Pulmonary artery endothelial cell (primary cell): ENCODE measurements at regions not wholly inside any gene's neighbourhood (a gene's known extent, or its start where the extent isn't known, plus 50 kb on each side); places are given as distances from the start of the nearest gene placed in this dataset.
A peak's percentile ranks its signal among the peaks of the same experiment; 100 is the strongest.
"Not testable (repeated sequence)": the region's sequence is repeated elsewhere in the genome, so short reads cannot be mapped to it uniquely, and the experiment has no call there.

ENCODE experiments used
- DNase-seq: peaks from one replicate; pipeline ENCODE4 v3.0.0-alpha.2; 2011; ENCODE audit warnings: low read depth, low spot score

DNA sequence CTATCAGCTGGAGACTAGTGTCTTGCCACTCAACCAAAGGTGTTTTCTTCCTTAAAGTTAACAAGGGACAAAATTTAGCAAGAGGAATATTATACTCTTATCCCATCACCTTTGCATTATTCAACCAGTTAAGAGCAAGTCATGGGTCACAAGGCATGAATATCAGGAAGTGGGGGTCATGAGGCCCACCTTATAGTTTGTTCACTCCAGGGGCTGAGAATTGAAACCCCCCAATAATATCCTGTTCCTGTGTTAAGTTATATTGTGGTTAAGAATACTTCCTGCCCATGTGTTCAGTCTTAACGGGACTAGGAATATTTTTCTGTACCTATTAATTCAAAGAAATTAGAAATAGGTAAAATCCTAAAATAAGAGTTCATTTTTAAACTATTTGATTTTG, 239.7 kb downstream of the S1PR1 start:
- no peak for DNase-seq

GRCh38 chr1:101479945-101480344, 243.1 kb downstream of the S1PR1 start:
- no peak for DNase-seq

DNA sequence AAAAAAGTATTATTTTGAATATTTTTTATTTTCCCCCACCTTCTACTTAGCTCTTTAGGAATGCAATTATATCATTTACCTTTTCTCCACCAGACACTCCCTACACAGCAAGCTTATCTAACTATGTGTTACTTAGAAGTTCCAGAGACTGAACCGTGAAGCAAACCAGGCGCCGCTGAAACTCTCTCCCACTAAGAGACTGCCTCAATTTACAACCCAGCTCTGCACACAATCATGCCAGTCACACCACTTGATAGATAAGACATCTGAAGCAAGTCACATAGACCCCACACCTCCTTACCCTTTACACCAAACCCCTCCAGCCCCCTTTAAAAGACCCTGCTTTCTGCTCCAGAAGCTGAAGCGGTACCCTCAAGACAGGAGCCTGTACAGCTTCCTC, 245.5 kb downstream of the S1PR1 start:
- DNase-seq, result no peak

DNA sequence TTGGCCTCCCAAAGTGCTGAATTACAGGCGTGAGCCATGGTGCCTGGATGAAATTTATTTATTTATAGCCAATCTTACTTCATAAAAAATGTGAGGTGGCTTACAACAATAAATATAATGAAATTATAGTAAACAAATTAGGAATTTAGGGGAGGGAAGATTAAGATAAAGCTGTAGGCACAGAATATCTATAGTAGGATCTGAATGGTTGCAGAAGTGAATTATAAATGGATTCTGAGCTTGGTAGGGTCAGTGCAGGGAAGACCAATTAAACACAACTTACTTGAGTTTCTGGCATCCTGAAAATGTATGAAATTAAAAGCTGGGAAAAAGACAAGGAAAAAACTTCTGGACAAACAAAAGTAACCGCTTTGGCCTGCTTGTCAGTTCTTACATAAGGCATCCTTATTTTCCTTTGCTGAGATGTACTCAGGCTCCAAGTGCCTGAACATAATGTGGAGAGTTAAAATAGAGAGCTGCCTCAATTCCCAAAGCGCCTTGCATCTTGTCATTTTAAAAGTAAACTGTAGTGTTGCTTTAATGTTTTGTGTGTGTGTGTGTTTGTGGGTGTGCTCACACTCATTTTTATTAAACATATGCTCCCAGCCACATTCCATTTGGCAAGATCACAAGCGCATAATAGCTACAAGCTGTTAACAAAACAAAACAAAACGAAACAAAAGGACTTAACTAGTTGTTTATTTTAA, 247.3 kb downstream of the S1PR1 start:
- no peak for DNase-seq

DNA sequence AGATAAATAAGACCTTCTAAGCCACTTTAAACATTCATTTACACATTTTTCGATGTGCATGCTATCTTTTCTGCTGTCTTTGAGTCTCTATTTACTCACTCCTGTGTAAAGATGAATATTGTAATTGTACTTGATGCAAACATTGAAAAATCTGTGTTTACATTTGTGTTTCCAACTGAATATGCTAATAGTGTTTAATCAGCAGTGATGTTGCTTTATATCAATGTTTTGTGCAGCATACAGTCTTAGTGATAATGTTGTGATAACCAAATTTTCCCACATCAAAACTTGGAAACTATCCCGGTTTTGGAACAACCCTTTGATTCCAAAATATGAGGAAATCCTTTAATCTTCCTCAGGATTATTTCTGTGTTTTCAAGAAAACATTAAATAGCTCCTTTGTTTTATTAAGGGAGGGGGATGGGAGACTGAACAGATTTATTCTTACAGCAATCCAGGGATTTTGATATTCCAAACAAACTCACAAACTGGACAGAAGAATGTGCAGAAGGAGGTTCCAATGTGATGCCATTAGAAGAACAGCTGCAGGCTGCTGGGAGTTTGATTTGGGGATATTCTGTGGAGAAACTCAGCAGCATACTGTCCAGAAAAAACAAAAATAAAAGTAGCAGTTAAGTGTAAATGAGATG, 248.0 kb downstream of the S1PR1 start:
- no peak for DNase-seq

- DNase-seq, result no peak
These were observed 248.9 kb downstream of the S1PR1 start for GRCh38 chr1:101485712-101486111.

- DNase-seq, result not testable (repeated sequence)
These were observed 255.3 kb downstream of the S1PR1 start for GRCh38 chr1:101492144-101492543.

- DNase-seq, result not testable (repeated sequence)
These were observed 257.1 kb downstream of the S1PR1 start for GRCh38 chr1:101493920-101494319.

DNA sequence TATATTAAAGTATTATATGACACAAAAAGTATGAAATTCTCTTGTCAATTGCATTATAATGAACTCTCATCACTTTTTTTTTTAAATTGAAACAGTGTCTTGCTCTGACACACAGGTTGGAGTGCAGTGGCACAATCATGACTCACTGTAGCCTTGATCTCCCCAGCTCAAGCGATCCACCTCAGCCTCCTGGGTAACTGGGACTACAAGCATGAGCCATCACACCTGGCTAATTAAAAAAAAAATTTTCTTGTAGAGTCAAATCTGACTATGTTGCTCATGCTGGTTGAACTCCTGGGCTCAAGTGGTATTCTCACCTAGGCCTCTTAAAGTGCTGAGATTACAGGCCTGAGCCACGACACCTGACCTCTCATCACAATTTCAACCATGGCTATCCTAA, 259.3 kb downstream of the S1PR1 start:
- no peak for DNase-seq

GRCh38 chr1:101497881-101498559, 261.2 kb downstream of the S1PR1 start:
- DNase-seq, result no peak

DNA sequence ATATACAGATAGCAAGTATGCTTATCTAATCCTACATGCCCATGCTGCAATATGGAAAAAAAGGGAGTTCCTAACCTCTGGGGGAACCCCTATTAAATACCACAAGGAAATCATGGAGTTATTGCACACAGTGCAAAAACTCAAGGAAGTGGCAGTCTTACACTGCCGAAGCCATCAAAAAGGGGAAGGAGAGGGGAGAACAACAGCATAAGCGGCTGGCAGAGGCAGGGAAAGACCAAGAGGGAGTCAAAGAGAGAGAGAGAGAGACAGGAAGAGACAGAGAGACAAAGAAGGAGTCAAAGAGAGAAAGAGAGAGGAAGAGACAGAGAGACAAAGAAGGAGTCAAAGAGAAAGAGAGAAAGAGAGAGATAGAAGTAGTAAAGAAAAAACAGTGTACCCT, 267.3 kb downstream of the S1PR1 start:
- DNase-seq, result not testable (repeated sequence)

- not testable (repeated sequence) for DNase-seq
These were observed 268.4 kb downstream of the S1PR1 start for GRCh38 chr1:101505240-101505639.

GRCh38 chr1:101506541-101507164, 269.8 kb downstream of the S1PR1 start:
- no peak for DNase-seq

GRCh38 chr1:101507547-101507971, 270.7 kb downstream of the S1PR1 start:
- no peak for DNase-seq

- no peak for DNase-seq
These were observed 272.1 kb downstream of the S1PR1 start for GRCh38 chr1:101508913-101509312.

DNA sequence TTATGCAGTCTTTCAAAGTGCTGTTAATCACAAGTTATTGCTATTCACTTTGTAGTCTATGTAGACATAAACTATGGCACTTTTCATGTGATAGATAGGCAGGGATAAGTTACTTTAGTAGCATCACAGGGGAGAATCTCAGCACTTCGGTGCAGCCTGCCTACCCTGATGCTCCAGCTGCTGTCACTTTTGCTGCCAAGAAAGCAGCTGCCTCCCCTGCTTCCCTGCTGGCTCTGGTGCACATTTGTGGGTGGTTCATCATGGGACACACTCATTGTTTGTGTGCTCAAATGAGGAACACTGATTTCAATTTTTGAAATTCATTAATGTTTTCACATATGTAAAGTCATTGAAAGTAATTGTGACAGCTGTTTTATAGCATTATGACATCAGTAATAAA, 272.6 kb downstream of the S1PR1 start:
- no peak for DNase-seq

- DNase-seq, result no peak
These were observed 274.5 kb downstream of the S1PR1 start for GRCh38 chr1:101511202-101511891.

GRCh38 chr1:101520302-101520701, 283.5 kb downstream of the S1PR1 start:
- peak; percentile 4 for DNase-seq

DNA sequence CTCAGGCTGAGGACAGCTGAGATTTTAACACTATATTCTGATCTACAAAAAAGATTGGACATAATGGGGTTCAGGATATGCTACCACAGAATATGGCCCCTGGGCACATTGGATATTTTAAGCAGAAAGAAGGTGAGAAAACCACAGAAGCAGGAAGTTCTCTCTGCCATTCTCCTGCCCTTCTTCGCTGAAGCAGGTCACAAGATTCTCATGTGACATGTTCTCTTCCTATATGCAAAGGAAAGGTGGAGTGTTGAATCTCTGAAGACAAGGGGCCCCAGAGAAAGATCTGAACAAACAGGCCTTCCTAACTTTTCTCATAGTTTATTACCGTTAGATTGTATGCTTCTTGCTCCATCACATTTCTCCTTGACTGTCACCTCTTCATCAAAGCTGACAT, 285.7 kb downstream of the S1PR1 start:
- no peak for DNase-seq

DNA sequence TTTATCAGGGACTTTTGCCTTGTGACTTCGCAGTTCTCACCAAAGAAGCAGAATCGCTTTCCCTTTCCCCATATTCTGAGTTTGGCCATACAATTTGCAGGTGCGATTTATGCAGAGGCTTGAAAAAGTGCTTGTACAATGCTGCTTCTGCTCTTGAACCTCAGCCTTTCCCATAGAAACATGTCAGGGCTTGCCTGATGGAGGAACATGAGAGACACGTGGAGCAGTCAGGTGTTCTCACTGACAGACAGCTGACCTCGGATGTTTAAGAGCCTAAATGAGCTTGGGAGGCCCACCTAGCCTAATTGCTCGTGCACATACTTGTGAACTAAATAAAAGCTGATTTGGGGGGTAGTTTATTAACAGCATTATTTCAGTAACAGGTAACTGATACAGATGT, 290.0 kb downstream of the S1PR1 start:
- no peak for DNase-seq

- no peak for DNase-seq
These were observed 295.6 kb downstream of the S1PR1 start for GRCh38 chr1:101532377-101532776.

- no peak for DNase-seq
These were observed 303.3 kb downstream of the S1PR1 start for GRCh38 chr1:101540161-101540560.
